Activated CD4-positive, alpha-beta T cell treated with anti-CD3 and anti-CD28 coated beads, Interleukin-2, amount 10 ng/mL, durations not matched to agents 24 days and 14 days (primary cell): ENCODE measurements at regions not wholly inside any gene's neighbourhood (a gene's known extent, or its start where the extent isn't known, plus 50 kb on each side); places are given as distances from the start of the nearest gene placed in this dataset.

Source experiments
- DNase-seq: peaks from one replicate; pipeline ENCODE4 v3.0.0; 2022
- H3K27ac Mint-ChIP-seq: one replicate; pipeline ENCODE4 v1.8.0; 2022; ENCODE audit warnings: mild to moderate bottlenecking, mixed read lengths
- H3K27me3 Mint-ChIP-seq: one replicate; pipeline ENCODE4 v1.8.0; 2022; ENCODE audit warnings: mixed read lengths
- H3K36me3 Mint-ChIP-seq: one replicate; pipeline ENCODE4 v1.8.0; 2022; ENCODE audit warnings: low read depth, mild to moderate bottlenecking, mixed read lengths
- H3K4me1 Mint-ChIP-seq: one replicate; pipeline ENCODE4 v1.8.0; 2021; ENCODE audit warnings: mixed read lengths
- H3K4me3 Mint-ChIP-seq: one replicate; pipeline ENCODE4 v1.8.0; 2022; ENCODE audit warnings: mild to moderate bottlenecking, moderate library complexity, mixed read lengths
- H3K9me3 Mint-ChIP-seq: one replicate; pipeline ENCODE4 v1.8.0; 2021; ENCODE audit warnings: mixed read lengths
- intact Hi-C: fragments of 100-400 bp; cut with micrococcal nuclease; formaldehyde crosslinking; loops from one replicate; pipeline ENCODE4 v1.15.1; 2023

GRCh38 chr7:42495256-42495655 is 258.2 kb upstream of the GLI3 start:
- Mint-ChIP-seq H3K27me3 (peaks cover 15% of the 10 kb centered on the region), H3K4me3 (no peak overlapping the region), H3K36me3 (no peaks in the 10 kb centered on the region), H3K4me1 (peaks cover 6% of the 10 kb centered on the region), H3K9me3 (no peaks in the 10 kb centered on the region), H3K27ac (no peak overlapping the region)
- intact Hi-C loops: no loop called here
- DNase-seq: no peak

DNA sequence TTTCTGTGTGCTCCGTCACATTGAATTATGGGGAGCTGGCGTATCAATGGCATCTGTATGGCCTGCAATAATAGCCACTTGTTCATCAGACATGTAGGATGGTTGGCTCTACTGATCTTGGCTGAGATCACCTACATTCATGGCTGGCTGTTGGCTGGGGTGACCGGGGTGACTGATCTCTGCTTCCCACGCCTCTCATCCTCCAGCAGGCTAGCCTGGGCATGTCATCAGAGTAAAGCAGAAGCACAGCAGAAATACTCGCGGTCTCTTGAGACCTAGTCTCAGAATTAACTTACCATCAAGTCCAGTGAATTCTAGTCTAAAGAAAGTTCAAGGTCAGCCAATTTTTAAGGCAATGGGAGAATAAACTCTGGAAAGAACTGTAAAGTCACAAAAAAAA is 257.7 kb upstream of the GLI3 start:
- intact Hi-C loops: no loop called here
- no peak overlapping the region for H3K4me3 Mint-ChIP-seq
- no peak for DNase-seq
- H3K4me1 Mint-ChIP-seq: peaks cover 6% of the 10 kb centered on the region
- no peaks in the 10 kb centered on the region for H3K36me3 Mint-ChIP-seq
- H3K9me3 Mint-ChIP-seq: no peaks in the 10 kb centered on the region
- no peak overlapping the region for H3K27ac Mint-ChIP-seq
- H3K27me3 Mint-ChIP-seq: peaks cover 15% of the 10 kb centered on the region

- no peaks in the 10 kb centered on the region for H3K36me3 Mint-ChIP-seq
- DNase-seq: no peak
- H3K4me3 Mint-ChIP-seq: peak overlapping the region; percentile 54
- no peaks in the 10 kb centered on the region for H3K9me3 Mint-ChIP-seq
- intact Hi-C loops: no loop called here
- H3K4me1 Mint-ChIP-seq: peaks cover 6% of the 10 kb centered on the region
- H3K27ac Mint-ChIP-seq: no peak overlapping the region
- H3K27me3 Mint-ChIP-seq: peaks cover 15% of the 10 kb centered on the region
Observed at GRCh38 chr7:42494199-42494710, 257.2 kb upstream of the GLI3 start.

GRCh38 chr7:42493436-42494198 is 256.6 kb upstream of the GLI3 start:
- Mint-ChIP-seq H3K4me1 (peaks cover 6% of the 10 kb centered on the region), H3K9me3 (no peaks in the 10 kb centered on the region), H3K27ac (no peak overlapping the region), H3K36me3 (no peaks in the 10 kb centered on the region), H3K4me3 (peak overlapping the region; percentile 54), H3K27me3 (peaks cover 15% of the 10 kb centered on the region)
- peak; percentile 60 for DNase-seq
- intact Hi-C loops: no loop called here

DNA sequence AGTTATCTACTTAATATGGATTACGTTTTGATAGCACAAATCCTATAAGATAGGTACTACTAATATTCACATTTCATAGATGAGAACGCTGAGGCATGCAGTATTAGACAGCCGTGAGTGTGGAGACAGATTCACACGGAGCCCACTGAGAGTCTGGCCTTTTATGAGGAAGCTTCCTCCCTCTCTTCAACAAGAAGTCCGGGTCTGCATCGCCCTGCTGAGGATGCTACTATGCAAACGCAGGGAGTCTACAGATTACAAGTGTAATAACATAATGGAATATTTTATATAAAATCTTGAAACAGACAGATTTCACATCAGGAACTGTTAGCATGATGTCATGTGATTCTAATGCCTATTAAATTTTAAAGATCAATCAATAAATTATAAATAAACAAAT is 255.9 kb upstream of the GLI3 start:
- H3K4me1 Mint-ChIP-seq: peaks cover 6% of the 10 kb centered on the region
- H3K4me3 Mint-ChIP-seq: no peak overlapping the region
- peaks cover 15% of the 10 kb centered on the region for H3K27me3 Mint-ChIP-seq
- no peak overlapping the region for H3K27ac Mint-ChIP-seq
- DNase-seq: no peak
- intact Hi-C loops: no loop called here
- no peaks in the 10 kb centered on the region for H3K9me3 Mint-ChIP-seq
- no peaks in the 10 kb centered on the region for H3K36me3 Mint-ChIP-seq

- peaks cover 6% of the 10 kb centered on the region for H3K4me1 Mint-ChIP-seq
- H3K36me3 Mint-ChIP-seq: no peaks in the 10 kb centered on the region
- H3K4me3 Mint-ChIP-seq: no peak overlapping the region
- intact Hi-C loops: no loop called here
- no peaks in the 10 kb centered on the region for H3K9me3 Mint-ChIP-seq
- no peak for DNase-seq
- H3K27ac Mint-ChIP-seq: no peak overlapping the region
- H3K27me3 Mint-ChIP-seq: peaks cover 15% of the 10 kb centered on the region
Observed at GRCh38 chr7:42491106-42491505, 254.1 kb upstream of the GLI3 start.

DNA sequence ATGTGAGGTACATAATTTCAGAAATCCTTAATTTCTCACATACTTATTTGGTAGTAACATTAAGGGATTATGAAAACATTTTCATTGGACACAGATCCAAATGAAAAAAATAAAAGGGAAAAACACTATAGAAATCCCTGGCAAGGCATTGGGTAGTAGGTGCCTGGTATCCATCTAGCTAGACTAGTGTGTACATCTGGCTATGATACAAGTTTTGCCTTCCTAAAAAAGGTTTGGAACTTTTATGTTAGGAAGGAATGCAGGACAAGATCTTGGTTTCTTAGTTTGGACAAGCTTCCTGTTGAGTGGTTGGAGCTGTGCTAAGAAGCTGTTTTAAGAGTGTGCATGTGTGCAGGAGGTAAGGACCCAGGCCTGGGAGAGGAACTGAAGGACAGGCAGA is 252.3 kb upstream of the GLI3 start:
- Mint-ChIP-seq H3K27ac (no peak overlapping the region), H3K27me3 (peaks cover 9% of the 10 kb centered on the region), H3K9me3 (no peaks in the 10 kb centered on the region), H3K36me3 (no peaks in the 10 kb centered on the region), H3K4me3 (no peak overlapping the region), H3K4me1 (peaks cover 6% of the 10 kb centered on the region)
- intact Hi-C loops: no loop called here
- DNase-seq: no peak

DNA sequence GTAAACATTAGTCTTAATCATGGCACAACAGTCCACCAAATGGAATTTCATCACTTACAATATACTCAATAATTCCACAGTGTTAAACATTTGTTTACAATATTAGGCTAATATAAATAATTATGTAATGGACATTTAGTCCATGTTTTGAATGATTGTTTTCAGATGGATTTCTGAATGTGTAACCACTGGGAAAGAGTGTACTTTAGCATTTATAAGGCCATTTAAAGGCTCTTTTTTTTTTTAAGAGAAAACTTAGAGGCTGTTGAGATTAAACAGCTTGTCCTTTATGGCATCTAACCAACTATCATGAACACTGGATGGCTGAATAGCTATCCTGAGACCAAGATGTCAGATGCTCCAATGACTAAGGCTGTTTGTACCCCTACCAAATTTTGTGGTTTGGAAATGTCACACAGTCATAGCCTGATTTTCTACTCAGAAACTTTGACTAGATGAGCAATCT is 248.3 kb upstream of the GLI3 start:
- Mint-ChIP-seq H3K4me3 (no peak overlapping the region), H3K9me3 (no peaks in the 10 kb centered on the region), H3K4me1 (no peaks in the 10 kb centered on the region), H3K27me3 (no peaks in the 10 kb centered on the region), H3K27ac (no peak overlapping the region), H3K36me3 (no peaks in the 10 kb centered on the region)
- intact Hi-C loops: no loop called here
- DNase-seq: no peak

- no peak overlapping the region for H3K27ac Mint-ChIP-seq
- no peaks in the 10 kb centered on the region for H3K27me3 Mint-ChIP-seq
- no peaks in the 10 kb centered on the region for H3K4me1 Mint-ChIP-seq
- no peaks in the 10 kb centered on the region for H3K36me3 Mint-ChIP-seq
- no peak overlapping the region for H3K4me3 Mint-ChIP-seq
- no peak for DNase-seq
- intact Hi-C loops: no loop called here
- H3K9me3 Mint-ChIP-seq: no peaks in the 10 kb centered on the region
Observed at GRCh38 chr7:42483886-42484285, 246.9 kb upstream of the GLI3 start.

GRCh38 chr7:42479816-42480633 is 243.0 kb upstream of the GLI3 start:
- H3K4me1 Mint-ChIP-seq: no peaks in the 10 kb centered on the region
- DNase-seq: no peak
- no peak overlapping the region for H3K4me3 Mint-ChIP-seq
- no peaks in the 10 kb centered on the region for H3K27me3 Mint-ChIP-seq
- intact Hi-C loops: no loop called here
- no peak overlapping the region for H3K27ac Mint-ChIP-seq
- H3K9me3 Mint-ChIP-seq: no peaks in the 10 kb centered on the region
- H3K36me3 Mint-ChIP-seq: no peaks in the 10 kb centered on the region

DNA sequence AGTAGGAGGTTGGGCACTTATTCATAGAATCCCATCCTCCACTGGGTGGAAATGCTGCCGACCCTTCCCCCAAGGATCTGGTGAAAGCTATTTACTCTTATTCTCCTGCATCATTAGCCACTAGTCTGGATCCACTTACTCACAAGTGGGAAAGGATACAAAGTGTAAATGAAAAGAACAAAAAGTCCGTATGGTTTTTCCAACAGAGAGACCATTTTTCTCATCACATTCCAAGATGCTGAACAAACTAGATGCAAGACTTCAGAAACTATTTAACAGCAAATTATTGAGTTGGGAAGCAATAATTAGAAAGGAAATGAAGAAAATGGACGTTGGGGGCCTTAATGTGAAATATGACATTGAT is 242.4 kb upstream of the GLI3 start:
- H3K4me1 Mint-ChIP-seq: no peaks in the 10 kb centered on the region
- peaks cover 2% of the 10 kb centered on the region for H3K9me3 Mint-ChIP-seq
- DNase-seq: no peak
- no peak overlapping the region for H3K27ac Mint-ChIP-seq
- no peaks in the 10 kb centered on the region for H3K27me3 Mint-ChIP-seq
- intact Hi-C loops: no loop called here
- H3K36me3 Mint-ChIP-seq: no peaks in the 10 kb centered on the region
- H3K4me3 Mint-ChIP-seq: no peak overlapping the region

DNA sequence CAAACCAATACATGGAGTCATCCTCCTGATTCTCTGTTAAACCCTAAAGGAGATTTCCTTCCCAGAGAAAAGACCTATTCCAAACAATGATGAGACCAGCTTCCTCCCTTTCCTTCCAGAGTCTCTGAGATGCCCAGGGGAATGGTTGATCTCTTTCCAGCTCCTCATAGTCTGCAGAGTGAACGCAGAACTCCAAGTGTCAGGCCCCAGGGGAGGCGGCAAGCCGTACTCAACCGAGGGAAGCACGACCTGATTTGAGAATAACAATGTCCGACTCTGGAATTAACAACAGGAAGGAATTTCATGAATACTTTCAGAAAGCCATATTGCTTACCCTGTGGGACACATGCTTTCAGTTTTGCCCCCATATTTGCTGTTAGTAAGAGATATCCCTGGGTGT is 241.7 kb upstream of the GLI3 start:
- no peak overlapping the region for H3K4me3 Mint-ChIP-seq
- H3K4me1 Mint-ChIP-seq: no peaks in the 10 kb centered on the region
- H3K9me3 Mint-ChIP-seq: peaks cover 7% of the 10 kb centered on the region
- intact Hi-C loops: no loop called here
- no peaks in the 10 kb centered on the region for H3K36me3 Mint-ChIP-seq
- no peak for DNase-seq
- no peaks in the 10 kb centered on the region for H3K27me3 Mint-ChIP-seq
- no peak overlapping the region for H3K27ac Mint-ChIP-seq

GRCh38 chr7:42476255-42476654 is 239.2 kb upstream of the GLI3 start:
- Mint-ChIP-seq H3K9me3 (peaks cover 11% of the 10 kb centered on the region), H3K4me1 (peaks cover 3% of the 10 kb centered on the region), H3K36me3 (no peaks in the 10 kb centered on the region), H3K4me3 (no peak overlapping the region), H3K27ac (no peak overlapping the region), H3K27me3 (no peaks in the 10 kb centered on the region)
- no peak for DNase-seq
- intact Hi-C loops: no loop called here

DNA sequence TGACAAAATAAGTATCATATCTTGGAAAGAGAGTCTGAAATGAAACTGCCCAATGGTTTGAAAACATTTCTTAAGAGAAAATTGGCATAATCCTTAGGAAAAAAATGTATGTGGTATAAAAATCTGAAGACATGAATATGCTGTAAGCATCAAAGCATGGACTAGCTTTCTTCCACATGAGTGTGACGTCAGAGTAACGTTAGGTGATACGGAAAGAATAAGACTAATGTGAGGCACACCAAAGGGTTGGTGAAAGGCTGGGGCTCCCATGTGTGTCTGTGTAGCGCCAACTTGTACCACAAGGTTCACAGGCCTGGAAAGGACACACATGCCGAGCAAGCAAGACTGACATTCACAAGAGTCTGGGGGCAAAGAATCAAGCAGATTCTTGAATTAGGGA is 238.1 kb upstream of the GLI3 start:
- H3K4me1 Mint-ChIP-seq: peaks cover 3% of the 10 kb centered on the region
- no peaks in the 10 kb centered on the region for H3K27me3 Mint-ChIP-seq
- peaks cover 11% of the 10 kb centered on the region for H3K9me3 Mint-ChIP-seq
- intact Hi-C loops: no loop called here
- DNase-seq: no peak
- no peak overlapping the region for H3K27ac Mint-ChIP-seq
- H3K4me3 Mint-ChIP-seq: no peak overlapping the region
- H3K36me3 Mint-ChIP-seq: no peaks in the 10 kb centered on the region
